GM11168 (cell line): ENCODE measurements at regions not wholly inside any gene's neighbourhood (a gene's known extent, or its start where the extent isn't known, plus 50 kb on each side); places are given as distances from the start of the nearest gene placed in this dataset.

Source experiments
- in situ Hi-C: fragments of 300-500 bp; cut with MboI; formaldehyde crosslinking; loops from one replicate; pipeline ENCODE4 v1.12.0; 2022; ENCODE audit warnings: low sequenced_read_pairs; ENCODE audit not compliant: unreplicated experiment

DNA sequence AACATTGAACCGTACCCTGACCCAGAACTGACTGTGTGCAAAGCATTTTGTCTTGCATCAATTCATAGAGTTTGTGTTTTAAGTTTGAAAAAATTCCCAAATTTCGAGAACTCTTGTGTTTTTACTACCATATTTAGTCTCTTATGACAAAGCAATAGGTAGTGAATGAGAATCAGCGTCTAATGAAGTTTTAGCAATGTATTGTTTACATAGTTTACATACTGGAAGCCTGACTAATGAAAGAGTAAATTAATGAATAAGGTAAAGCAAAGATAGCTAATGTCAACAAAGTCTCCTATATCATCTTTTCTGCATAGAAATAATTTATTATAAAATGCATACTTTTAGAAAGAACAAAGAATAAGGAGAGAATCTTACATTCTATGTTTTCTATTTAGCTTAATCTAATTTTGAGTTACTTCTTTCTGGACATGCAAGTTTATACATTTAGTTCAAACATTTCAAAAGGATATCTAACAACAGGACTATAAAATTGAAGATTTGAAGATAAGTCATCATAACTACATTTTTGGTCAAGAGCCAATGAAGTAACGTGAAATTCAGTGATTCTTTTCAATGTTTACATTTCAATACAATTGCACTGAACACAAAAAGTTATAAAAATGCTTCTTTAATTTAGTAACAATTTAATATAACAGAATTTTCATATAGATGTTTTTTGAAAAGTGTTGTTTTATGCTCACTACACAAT is 1943.7 kb downstream of the NCAM2 start:
- in situ Hi-C loops, result no loop called here

DNA sequence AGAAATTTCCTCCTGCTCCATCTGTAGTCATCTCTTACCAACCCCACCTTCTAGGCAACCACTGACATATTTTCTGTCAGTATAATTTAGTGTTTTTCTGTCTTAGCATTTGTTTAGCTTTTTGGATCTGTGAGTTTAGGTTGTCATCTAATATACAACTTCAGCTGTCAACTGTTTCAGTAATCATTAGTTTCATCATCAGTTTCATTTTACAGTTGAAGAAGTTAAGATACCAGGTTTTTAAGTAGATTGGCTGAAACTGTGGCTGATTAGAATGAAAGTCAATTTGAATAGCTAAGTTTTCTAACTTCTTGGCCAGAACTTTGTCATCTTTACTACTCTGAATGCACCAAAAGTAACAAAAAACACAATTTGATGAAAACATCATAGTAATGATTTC is 1957.3 kb downstream of the NCAM2 start:
- in situ Hi-C loops, result no loop called here

GRCh38 chr21:22961258-22961657 is 1963.0 kb downstream of the NCAM2 start:
- in situ Hi-C loops, result no loop called here

- in situ Hi-C loops, result no loop called here
These were observed 1967.4 kb downstream of the NCAM2 start for GRCh38 chr21:22965455-22966135.

DNA sequence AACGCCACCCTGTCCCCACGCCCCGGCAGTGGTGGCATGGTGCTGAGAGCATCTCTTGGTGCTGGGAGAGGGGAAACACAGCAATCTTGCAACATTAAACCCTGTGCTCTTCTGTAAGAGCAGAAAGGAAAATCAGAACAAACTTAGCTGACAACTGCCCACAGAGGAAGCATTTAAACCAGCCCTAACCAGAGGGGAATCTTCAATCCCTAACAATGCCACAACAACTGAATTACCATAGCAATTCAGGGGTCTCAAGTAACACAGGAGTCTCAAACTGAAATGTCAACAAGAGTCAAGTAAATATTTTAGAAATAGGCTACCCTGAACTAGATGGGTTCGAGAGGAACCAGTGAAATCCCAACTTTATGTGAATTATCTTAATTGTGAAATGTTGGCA is 1983.6 kb downstream of the NCAM2 start:
- in situ Hi-C loops, result no loop called here

GRCh38 chr21:22993144-22993543 is 1994.9 kb downstream of the NCAM2 start:
- in situ Hi-C loops, result no loop called here

DNA sequence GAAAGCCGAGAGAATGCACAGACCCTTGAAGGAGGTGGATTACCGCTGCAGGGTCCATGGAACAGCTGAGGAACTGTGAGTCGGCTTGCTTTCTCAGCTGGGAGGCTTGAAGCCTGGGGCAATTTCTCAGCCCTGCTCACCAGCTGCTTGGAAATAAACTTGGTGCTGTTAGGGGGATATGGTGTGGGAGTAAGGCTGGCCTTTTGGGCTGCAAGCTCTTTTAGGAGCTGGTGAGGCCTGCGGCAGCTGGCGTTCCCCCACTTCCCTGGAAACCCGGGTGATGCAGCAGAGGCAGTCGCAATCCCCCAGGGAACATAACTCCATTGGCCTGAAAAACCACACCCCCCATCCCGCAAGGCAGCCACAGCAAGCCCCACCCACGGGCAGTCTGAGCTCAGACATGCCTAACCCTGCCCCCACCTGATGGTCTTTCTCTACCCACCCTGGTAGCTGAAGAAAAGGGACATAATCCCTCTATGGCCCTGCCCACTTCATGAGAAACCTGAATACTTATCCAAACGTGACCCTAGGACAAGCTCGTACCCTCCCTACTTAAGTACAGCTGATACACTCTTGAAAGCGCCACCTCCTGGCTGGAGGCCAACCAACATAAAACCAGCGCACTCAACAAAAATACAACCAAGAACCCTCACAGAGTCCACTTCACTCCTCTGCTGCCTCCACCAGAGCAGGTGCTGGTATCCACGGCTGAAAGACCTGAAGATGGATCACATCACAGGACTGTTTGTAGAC is 1995.8 kb downstream of the NCAM2 start:
- in situ Hi-C loops, result no loop called here

- in situ Hi-C loops, result no loop called here
These were observed 2005.7 kb downstream of the NCAM2 start for GRCh38 chr21:23003951-23004350.

DNA sequence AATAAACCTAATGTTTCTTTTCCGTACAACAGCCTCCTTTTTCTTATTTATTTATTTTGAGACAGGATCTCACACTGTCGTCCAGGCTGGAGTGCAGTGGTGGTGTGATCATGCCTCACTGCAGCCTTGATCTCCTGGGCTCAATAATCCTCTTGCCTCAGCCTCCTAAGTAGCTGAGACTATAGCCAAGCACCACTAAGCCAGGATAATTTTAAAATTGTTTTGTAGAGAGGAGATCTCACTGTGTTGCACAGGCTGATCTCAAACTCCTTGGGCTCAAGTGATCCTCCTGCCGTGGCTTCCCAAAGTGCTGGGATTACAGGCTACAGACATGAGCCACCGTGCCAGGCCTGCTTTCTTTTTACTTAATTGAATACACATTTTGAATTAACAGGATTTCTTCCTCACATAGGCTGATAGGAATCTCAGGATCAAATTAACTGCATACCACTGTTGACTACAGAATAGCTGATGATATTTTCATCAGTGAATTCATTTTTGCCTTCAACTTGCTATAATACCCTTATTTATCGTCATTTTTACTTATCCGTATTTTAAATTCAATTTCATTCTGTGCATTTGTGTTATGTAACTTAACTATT is 2010.5 kb downstream of the NCAM2 start:
- in situ Hi-C loops, result no loop called here

- in situ Hi-C loops, result no loop called here
These were observed 2011.2 kb downstream of the NCAM2 start for GRCh38 chr21:23009360-23009759.

- in situ Hi-C loops, result no loop called here
These were observed 2015.8 kb downstream of the NCAM2 start for GRCh38 chr21:23014021-23014420.

DNA sequence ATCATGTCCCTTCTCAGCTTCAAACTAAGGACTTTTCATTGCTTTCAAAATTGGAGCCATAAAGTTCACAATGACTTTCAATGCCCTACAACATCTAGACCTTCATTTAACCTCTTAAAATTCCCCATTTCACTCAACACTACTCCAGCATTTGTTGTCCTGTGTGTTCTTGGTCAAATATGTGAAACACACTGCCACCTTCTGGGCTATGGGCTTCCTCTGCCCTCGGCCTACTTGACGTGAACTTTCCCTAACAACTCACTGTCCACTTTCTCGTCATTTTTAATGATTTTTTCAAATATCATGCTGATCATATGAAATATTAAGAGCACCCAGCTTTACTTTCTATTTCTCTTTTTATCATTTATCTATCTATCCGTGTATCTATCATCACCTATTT is 2018.4 kb downstream of the NCAM2 start:
- in situ Hi-C loops, result no loop called here

- in situ Hi-C loops, result no loop called here
These were observed 2019.8 kb downstream of the NCAM2 start for GRCh38 chr21:23017989-23018388.

GRCh38 chr21:23020969-23021368 is 2022.8 kb downstream of the NCAM2 start:
- in situ Hi-C loops, result no loop called here

DNA sequence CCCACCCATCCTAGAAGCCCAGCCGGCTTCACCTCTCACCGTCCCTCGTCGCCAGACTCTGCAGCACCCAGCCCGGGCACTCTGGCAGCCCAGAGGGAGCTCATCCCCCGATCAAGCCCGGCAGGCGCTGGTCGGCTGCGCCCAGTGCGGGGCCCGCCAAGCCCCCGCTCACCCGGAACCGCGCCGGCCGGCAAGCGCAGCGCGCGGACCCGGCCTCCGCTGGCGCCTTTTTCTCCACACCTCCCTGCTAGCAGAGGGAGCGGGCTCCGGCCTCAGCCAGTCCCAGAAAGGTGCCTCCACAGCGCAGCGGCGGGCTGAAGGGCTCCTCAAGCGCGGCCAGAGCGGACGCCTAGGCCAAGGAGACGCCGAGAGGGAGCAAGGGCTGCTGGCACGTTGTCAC is 2023.3 kb downstream of the NCAM2 start:
- in situ Hi-C loops, result no loop called here

DNA sequence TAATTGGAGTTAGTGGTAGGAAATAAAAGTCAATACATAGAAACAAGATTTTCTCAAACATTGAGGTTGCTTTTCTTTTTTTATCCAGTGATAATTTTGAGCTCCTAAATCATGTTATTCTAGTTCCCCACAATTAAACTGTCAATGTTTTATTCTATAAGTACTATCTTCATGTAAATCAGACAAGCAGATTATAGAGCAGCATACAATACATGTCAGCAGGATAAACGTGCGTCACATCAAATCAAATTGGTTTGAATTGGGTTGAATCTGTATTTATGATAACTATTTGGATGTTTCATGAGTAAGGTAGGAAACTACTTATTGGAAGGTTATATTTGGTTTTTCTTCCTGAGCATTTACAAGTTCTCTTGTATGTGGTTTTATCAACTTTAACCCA is 2028.7 kb downstream of the NCAM2 start:
- in situ Hi-C loops, result no loop called here

DNA sequence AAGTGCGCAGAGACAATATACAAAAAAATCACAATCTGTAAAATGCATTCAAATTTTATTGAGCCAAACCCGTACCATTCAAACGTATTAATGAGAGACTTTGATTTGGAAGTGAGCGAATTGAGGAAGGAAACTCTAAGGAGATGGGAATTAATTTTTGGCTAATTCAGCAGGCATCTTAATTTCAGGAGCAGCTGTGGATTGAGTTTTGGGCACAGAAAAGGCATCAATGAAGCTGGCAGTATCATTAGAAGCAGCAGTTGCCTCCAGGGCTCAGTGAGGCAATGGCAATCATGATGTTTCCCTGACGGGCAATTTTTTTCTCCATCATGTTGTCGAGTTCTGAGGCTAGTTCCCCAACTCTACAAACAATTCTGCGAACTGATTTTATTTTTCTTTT is 2041.6 kb downstream of the NCAM2 start:
- in situ Hi-C loops, result no loop called here

DNA sequence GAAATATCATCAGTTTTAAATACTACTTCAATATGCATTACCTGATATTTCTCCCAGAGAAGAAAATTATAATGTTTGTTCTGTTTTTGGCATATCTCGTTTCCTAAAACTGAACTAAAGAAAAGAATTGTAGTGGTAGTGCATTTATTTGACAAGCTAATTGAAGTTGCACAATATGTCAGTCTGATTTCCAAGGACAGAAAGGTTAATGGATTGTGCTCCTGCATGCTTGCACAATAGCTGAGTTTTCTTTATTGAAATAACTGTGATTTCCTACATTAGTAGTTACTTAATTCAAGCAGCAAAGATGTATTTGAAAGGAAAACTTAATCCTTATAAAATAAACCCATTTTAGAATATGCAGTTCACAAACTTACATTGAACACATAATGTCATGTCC is 2047.7 kb downstream of the NCAM2 start:
- in situ Hi-C loops, result no loop called here

DNA sequence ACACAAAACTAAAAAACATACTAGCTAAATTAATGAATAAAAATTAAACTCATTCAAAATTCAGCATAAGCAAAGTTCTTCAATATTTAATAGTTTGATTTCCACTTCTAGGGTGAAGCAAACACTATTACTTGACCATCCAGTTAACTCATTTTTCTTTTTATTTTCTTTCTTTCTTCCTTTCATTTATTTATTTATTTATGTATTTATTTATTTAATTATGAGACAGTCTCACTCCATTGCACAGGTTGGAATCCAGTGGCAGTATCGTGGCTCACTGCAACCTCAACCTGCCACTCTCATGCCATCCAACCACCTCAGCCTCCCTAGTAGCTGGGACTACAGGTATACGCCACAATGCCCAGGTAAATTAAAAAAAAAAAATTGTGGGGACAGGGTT is 2069.5 kb downstream of the NCAM2 start:
- in situ Hi-C loops, result no loop called here

DNA sequence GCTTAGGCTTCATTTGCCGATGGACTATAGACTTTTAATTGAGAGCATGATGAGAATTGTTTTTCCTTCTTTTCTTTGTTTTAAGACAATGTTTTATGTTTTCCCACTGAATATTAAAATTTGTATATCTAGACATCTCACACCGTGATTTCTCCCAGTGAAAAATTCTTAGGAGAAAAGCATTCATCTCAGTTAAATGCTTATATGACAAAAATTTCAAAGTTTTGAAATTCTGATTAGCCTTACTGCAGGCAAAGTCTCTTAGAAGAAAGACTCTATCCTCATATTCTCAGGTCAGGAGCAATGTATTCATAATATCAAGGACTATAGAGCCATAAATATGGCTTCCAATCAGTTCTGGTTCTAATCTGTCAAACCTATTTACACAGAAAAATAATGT is 2085.0 kb downstream of the NCAM2 start:
- in situ Hi-C loops, result no loop called here

- in situ Hi-C loops, result no loop called here
These were observed 2095.1 kb downstream of the NCAM2 start for GRCh38 chr21:23093259-23093658.
